HEK293 (cell line): ENCODE measurements at regions not wholly inside any gene's neighbourhood (a gene's known extent, or its start where the extent isn't known, plus 50 kb on each side); places are given as distances from the start of the nearest gene placed in this dataset.

ENCODE experiments used
- CTCF ChIP-seq: fragments of 450-650 bp; formaldehyde crosslinking; IDR thresholded peaks from 2 replicates; pipeline ENCODE4 v1.5.1; 2016; ENCODE audit warnings: missing biosample characterization, missing genetic modification characterization
- ZNF629 ChIP-seq: fragments of 450-650 bp; formaldehyde crosslinking; IDR thresholded peaks from 2 replicates; pipeline ENCODE4 v1.5.1; 2017; ENCODE audit warnings: missing biosample characterization, missing genetic modification characterization

- TF ChIP-seq ZNF629 (tag by site-specific recombination): no peak
- TF ChIP-seq CTCF (tag by site-specific recombination): no peak
Observed at GRCh38 chr1:76727520-76727919, 139.8 kb upstream of the ST6GALNAC5 start.
